ENCODE measurements at regions not wholly inside any gene's neighbourhood (a gene's known extent, or its start where the extent isn't known, plus 50 kb on each side); places are given as distances from the start of the nearest gene placed in this dataset.

- TF ChIP-seq POLR2A (IDR thresholded peaks at IDR 0.05; ENCODE audit: low read depth, low read length) (no peak), POLR2AphosphoS5 (IDR thresholded peaks at IDR 0.05; ENCODE audit: low read depth, low read length) (no peak)
Measured at GRCh38 chr4:146032234-146032860, 93.7 kb upstream of the ZNF827 start.

Data from GM12892 (cell line).